ENCODE measurements at regions not wholly inside any gene's neighbourhood (a gene's known extent, or its start where the extent isn't known, plus 50 kb on each side); places are given as distances from the start of the nearest gene placed in this dataset.

DNA sequence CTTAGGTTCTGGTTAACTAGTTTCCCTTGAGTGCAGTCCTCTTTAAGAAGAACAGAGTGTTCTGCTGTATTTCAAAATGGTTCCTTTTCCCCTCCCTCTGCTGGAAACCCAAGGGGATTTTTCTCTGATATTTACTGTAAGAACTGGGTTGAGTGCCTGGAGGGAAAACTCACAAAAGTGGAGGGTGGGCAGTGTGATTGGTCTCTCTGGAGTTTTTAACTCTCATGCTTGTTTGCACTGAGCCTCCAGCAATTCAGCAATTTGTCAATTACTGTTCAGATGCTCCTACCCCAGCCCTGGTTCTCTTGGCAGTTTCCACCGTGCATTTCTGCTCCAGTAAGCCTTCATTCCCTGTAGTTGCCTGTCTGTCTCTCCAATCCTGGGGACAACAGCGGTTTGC is 273.4 kb upstream of the SORCS1 start:
- no peaks in the 10 kb centered on the region for H3K4me1 ChIP-seq
- intact Hi-C loops (cut with DNase I; ENCODE audit: low total_unique reads) = no loop called here
- H3K27ac ChIP-seq = no peak overlapping the region
- DNase-seq = no peak
- H3K9me3 ChIP-seq = peaks cover 0 to 4% (median 0%) of the 10 kb centered on the region in 8 donors
- WGBS, 5 donors = 64 to 79% (median 73%) methylated on average over 2 of the region's 2 CpGs
- TF ChIP-seq, protein P1, sequence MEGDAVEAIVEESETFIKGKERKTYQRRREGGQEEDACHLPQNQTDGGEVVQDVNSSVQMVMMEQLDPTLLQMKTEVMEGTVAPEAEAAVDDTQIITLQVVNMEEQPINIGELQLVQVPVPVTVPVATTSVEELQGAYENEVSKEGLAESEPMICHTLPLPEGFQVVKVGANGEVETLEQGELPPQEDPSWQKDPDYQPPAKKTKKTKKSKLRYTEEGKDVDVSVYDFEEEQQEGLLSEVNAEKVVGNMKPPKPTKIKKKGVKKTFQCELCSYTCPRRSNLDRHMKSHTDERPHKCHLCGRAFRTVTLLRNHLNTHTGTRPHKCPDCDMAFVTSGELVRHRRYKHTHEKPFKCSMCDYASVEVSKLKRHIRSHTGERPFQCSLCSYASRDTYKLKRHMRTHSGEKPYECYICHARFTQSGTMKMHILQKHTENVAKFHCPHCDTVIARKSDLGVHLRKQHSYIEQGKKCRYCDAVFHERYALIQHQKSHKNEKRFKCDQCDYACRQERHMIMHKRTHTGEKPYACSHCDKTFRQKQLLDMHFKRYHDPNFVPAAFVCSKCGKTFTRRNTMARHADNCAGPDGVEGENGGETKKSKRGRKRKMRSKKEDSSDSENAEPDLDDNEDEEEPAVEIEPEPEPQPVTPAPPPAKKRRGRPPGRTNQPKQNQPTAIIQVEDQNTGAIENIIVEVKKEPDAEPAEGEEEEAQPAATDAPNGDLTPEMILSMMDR (IDR thresholded peaks at IDR 0.05 in 8 of 11, conservative IDR thresholded peaks at IDR 0.05 in 3 of 11) = no peak
- TF ChIP-seq POLR2A (IDR thresholded peaks at IDR 0.05) (no peak), POLR2AphosphoS5 (IDR thresholded peaks at IDR 0.05) (no peak)
- no peaks in the 10 kb centered on the region for H3K36me3 ChIP-seq
- H3K4me3 ChIP-seq = no peak overlapping the region
- H3K27me3 ChIP-seq (replicated peaks in 1 of 7) = no peaks in the 10 kb centered on the region

DNA sequence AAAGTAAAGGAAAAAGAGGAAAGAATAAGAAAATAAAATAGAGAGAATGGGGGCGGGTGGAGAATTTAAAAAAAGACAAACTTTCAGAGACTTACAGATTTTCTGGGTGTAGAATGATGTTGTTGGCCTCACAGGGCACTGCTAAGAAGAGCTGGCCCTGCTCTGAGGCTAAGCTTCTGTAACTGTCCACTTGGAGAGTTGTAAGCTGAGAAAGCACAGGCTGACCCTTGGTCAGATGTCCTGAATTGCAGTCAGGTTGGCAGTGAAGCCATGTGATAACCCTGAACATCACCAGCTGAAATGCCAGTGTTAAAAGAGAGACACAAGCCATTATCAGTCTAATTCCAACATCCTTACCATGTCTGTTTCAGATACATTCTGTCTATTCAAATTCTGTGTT is 272.1 kb upstream of the SORCS1 start:
- no peaks in the 10 kb centered on the region for H3K4me1 ChIP-seq
- no peaks in the 10 kb centered on the region for H3K36me3 ChIP-seq
- H3K27me3 ChIP-seq (replicated peaks in 1 of 7) = no peaks in the 10 kb centered on the region
- no peak overlapping the region for H3K4me3 ChIP-seq
- TF ChIP-seq, protein P1 (IDR thresholded peaks at IDR 0.05 in 8 of 11, conservative IDR thresholded peaks at IDR 0.05 in 3 of 11) = no peak
- TF ChIP-seq POLR2A (IDR thresholded peaks at IDR 0.05) (no peak), POLR2AphosphoS5 (IDR thresholded peaks at IDR 0.05) (no peak)
- no peak for DNase-seq
- H3K9me3 ChIP-seq = peaks cover 0 to 4% (median 0%) of the 10 kb centered on the region in 8 donors
- 79 to 97% (median 89%) methylated on average over 1 of the region's 1 CpG for WGBS, 5 donors
- intact Hi-C loops (cut with DNase I; ENCODE audit: low total_unique reads) = no loop called here
- no peak overlapping the region for H3K27ac ChIP-seq

DNA sequence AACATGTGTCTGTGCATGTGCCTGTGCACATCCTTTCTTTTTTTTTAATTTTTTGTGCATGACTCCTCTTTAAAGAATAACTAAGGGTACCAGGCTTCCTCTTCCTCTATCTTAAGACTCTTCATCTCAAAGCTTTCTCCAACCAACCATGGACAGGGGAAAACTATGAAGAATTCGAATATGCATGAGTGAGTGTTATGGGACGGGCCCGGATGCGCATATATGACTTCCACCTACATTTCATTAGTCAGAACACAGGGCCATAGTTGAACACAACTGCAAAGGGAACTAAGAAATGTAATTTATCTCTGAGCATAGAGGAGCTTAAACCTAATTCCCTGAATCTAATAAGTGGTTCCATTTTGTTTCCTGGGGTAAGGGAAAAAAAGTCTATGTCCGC is 270.3 kb upstream of the SORCS1 start:
- WGBS, 5 donors = 66 to 92% (median 81%) methylated on average over 5 of the region's 5 CpGs
- Histone ChIP-seq H3K27me3 (replicated peaks in 1 of 7) (no peaks in the 10 kb centered on the region), H3K36me3 (no peaks in the 10 kb centered on the region), H3K9me3 (no peaks in the 10 kb centered on the region), H3K4me3 (no peak overlapping the region), H3K4me1 (no peaks in the 10 kb centered on the region), H3K27ac (no peak overlapping the region)
- no peak for DNase-seq
- intact Hi-C loops (cut with DNase I; ENCODE audit: low total_unique reads) = no loop called here
- TF ChIP-seq POLR2AphosphoS5 (IDR thresholded peaks at IDR 0.05) (no peak), POLR2A (IDR thresholded peaks at IDR 0.05) (no peak)
- TF ChIP-seq, protein P1 (IDR thresholded peaks at IDR 0.05 in 8 of 11, conservative IDR thresholded peaks at IDR 0.05 in 3 of 11) = no peak

DNA sequence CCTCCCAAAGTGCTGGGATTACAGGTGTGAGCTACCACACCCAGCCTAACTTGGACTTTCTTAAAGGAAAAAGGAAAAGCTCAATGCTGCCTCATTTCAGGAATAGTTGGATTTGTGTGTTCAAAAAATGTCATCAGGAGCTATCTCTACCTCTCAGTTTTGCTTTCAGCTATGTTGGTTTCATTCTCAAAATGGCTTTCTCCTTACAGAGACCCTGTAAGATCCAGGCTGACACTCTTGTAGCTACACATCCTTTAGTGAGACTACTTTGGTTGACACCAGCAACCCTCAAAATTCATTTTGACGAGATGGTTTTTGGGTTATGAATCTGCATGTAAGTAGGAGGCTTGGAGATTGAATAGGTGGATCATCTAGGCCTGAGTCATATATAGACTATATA is 269.7 kb upstream of the SORCS1 start:
- WGBS, 5 donors = 73 to 91% (median 82%) methylated on average over 1 of the region's 1 CpG
- H3K27me3 ChIP-seq (replicated peaks in 1 of 7) = no peaks in the 10 kb centered on the region
- no peak overlapping the region for H3K4me3 ChIP-seq
- DNase-seq = no peak
- no peaks in the 10 kb centered on the region for H3K9me3 ChIP-seq
- intact Hi-C loops (cut with DNase I; ENCODE audit: low total_unique reads) = no loop called here
- no peak overlapping the region for H3K27ac ChIP-seq
- TF ChIP-seq POLR2A (IDR thresholded peaks at IDR 0.05) (no peak), POLR2AphosphoS5 (IDR thresholded peaks at IDR 0.05) (no peak)
- TF ChIP-seq, protein P1 (IDR thresholded peaks at IDR 0.05 in 8 of 11, conservative IDR thresholded peaks at IDR 0.05 in 3 of 11) = no peak
- H3K36me3 ChIP-seq = no peaks in the 10 kb centered on the region
- H3K4me1 ChIP-seq = no peaks in the 10 kb centered on the region

Data from spleen (tissue), 11 donors.